K562 (cell line): ENCODE measurements at regions not wholly inside any gene's neighbourhood (a gene's known extent, or its start where the extent isn't known, plus 50 kb on each side); places are given as distances from the start of the nearest gene placed in this dataset.

Experiments
- ATAC-seq: fragments of 200-7000 bp; cut with Tn5 transposase; 3 replicates; pipeline ENCODE4 v1.9.1; 2020; ENCODE audit warnings: moderate library complexity
- BruUV-seq: library from RNA; stranded (reverse); fragments of 400-500 nt; replicated peaks from 2 replicates; lab custom pipeline; 2021; lab: Mats Ljungman, UMichigan
- CTCF ChIA-PET: fragments of 300-600 bp; formaldehyde crosslinking; extraction: SDS; loops from one replicate; lab custom pipeline; 2021; ENCODE audit warnings: low intra/inter-chr PET ratio; lab: Yijun Ruan, JAX
- POLR2A ChIA-PET: fragments of 300-600, 350-650 bp; sonication (Branson Sonifier 250); formaldehyde crosslinking; extraction: SDS; loops from one replicate; lab custom pipeline; 2021; ENCODE audit warnings: antibody characterized with exemption, inconsistent platforms; lab: Yijun Ruan, JAX
- DNase-seq, 4 experiments: peaks; one replicate each; pipeline versions ENCODE4 v3.0.0 to v3.0.0-alpha.2; 2011 to 2018; ENCODE audit warnings: low spot score in 3 of 4, mixed read lengths in 3 of 4; ENCODE audit errors: extremely low read depth in 1 of 4
- FAIRE-seq: peaks from 2 replicates; lab custom pipeline; 2011; peaks lifted over from hg19 to GRCh38; lab: Jason Lieb, UNC
- H2AFZ ChIP-seq: 2 replicates; pipeline ENCODE4 v1.6.0; 2011; ENCODE audit warnings: low read depth, low read length, control low read depth, inconsistent platforms
- H3K27ac ChIP-seq: fragments of 200-600 bp; 3 replicates; pipeline ENCODE4 v1.8.0; 2011; ENCODE audit warnings: low read depth, mild to moderate bottlenecking, control low read depth, inconsistent platforms, low read length, moderate library complexity, mixed read lengths; ENCODE audit errors: extremely low read depth
- H3K27me3 ChIP-seq, 2 experiments: fragments of 300-600 bp in 1 of 2; 2 replicates in 1 of 2; 3 replicates in 1 of 2; pipeline versions ENCODE4 v1.6.0 to v1.8.0; 2011; ENCODE audit warnings: inconsistent platforms in 2 of 2, low read length in 2 of 2, mild to moderate bottlenecking in 1 of 2, mixed read lengths in 1 of 2, moderate library complexity in 1 of 2; ENCODE audit not compliant: control insufficient read depth in 2 of 2, insufficient read depth in 2 of 2
- H3K36me3 ChIP-seq: fragments of 300-600 bp; 3 replicates; pipeline ENCODE4 v1.8.0; 2011; ENCODE audit warnings: mild to moderate bottlenecking, low read length, inconsistent platforms; ENCODE audit not compliant: control insufficient read depth, insufficient read depth
- H3K4me1 ChIP-seq, 2 experiments: fragments of 200-600 bp in 1 of 2; replicated peaks in 1 of 2; 2 replicates in 1 of 2; 3 replicates in 1 of 2; pipeline versions ENCODE4 v1.5.1 to v1.8.0; 2011; ENCODE audit warnings: inconsistent platforms in 2 of 2, low read length in 2 of 2, mild to moderate bottlenecking in 1 of 2, mixed read lengths in 1 of 2, moderate library complexity in 1 of 2; ENCODE audit not compliant: control insufficient read depth in 2 of 2, insufficient read depth in 2 of 2
- H3K4me2 ChIP-seq: 2 replicates; pipeline ENCODE4 v1.6.1; 2011; ENCODE audit warnings: low read length, control low read depth, inconsistent platforms, mixed read lengths; ENCODE audit not compliant: insufficient read depth
- H3K4me3 ChIP-seq: fragments of 200-600 bp; sonication (generic), shearing (Covaris generic); 2 replicates; pipeline ENCODE4 v1.5.1; 2016; ENCODE audit warnings: control low read depth, inconsistent platforms
- H3K79me2 ChIP-seq: fragments of 200-600 bp; 3 replicates; pipeline ENCODE4 v1.8.0; 2011; ENCODE audit warnings: low read length, inconsistent platforms; ENCODE audit not compliant: control insufficient read depth, insufficient read depth
- H3K9ac ChIP-seq, 2 experiments: 2 replicates each; pipeline versions ENCODE4 v1.6.0 to v1.6.1; 2011; ENCODE audit warnings: low read depth in 2 of 2, low read length in 2 of 2, control low read depth in 1 of 2, inconsistent platforms in 1 of 2, mild to moderate bottlenecking in 1 of 2, mixed read lengths in 1 of 2; ENCODE audit not compliant: insufficient read depth in 1 of 2
- H3K9me1 ChIP-seq: one replicate; pipeline ENCODE4 v1.6.0; 2011; ENCODE audit warnings: inconsistent platforms, mild to moderate bottlenecking, low read length, moderate library complexity; ENCODE audit not compliant: control insufficient read depth, insufficient read depth
- H3K9me3 ChIP-seq: replicated peaks from 2 replicates; pipeline ENCODE4 v1.5.1; 2011; ENCODE audit warnings: low read depth, low read length, inconsistent platforms; ENCODE audit not compliant: control insufficient read depth, insufficient read depth
- H4K20me1 ChIP-seq: replicated peaks from 2 replicates; pipeline ENCODE4 v1.6.1; 2011; ENCODE audit warnings: low read length, inconsistent platforms, mixed read lengths; ENCODE audit not compliant: control insufficient read depth, insufficient read depth
- ARID1B ChIP-seq: fragments of 450-650 bp; IDR thresholded peaks from 2 replicates; pipeline ENCODE4 v1.6.1; 2016; ENCODE audit warnings: antibody characterized with exemption, mild to moderate bottlenecking, inconsistent platforms
- BCL6 ChIP-seq: fragments of 250-450 bp; sonication (Bioruptor Pico); IDR thresholded peaks from 2 replicates; pipeline ENCODE4 v1.4.0; 2020
- ELF2 ChIP-seq: fragments of 250-450 bp; sonication (Bioruptor Pico); IDR thresholded peaks from 2 replicates; pipeline ENCODE4 v1.5.0; 2021; ENCODE audit warnings: mild to moderate bottlenecking
- FOS ChIP-seq: IDR thresholded peaks from 3 replicates; pipeline ENCODE4 v1.6.1; 2011; ENCODE audit not compliant: insufficient read length; ENCODE audit errors: extremely low read depth
- NCOR1 ChIP-seq: fragments of 450-650 bp; IDR thresholded peaks from 2 replicates; pipeline ENCODE4 v1.6.1; 2016; ENCODE audit warnings: mild to moderate bottlenecking, moderate library complexity
- SIX5 ChIP-seq, 2 experiments: IDR thresholded peaks; 2 replicates each; pipeline ENCODE4 v1.6.1; 2011; ENCODE audit warnings: low read length in 2 of 2, borderline replicate concordance in 1 of 2, low read depth in 1 of 2, mild to moderate bottlenecking in 1 of 2, moderate library complexity in 1 of 2; ENCODE audit not compliant: insufficient read depth in 1 of 2
- ZNF133 ChIP-seq: fragments of 250-450 bp; sonication (Bioruptor Pico); IDR thresholded peaks from 2 replicates; pipeline ENCODE4 v1.4.0; 2020; ENCODE audit warnings: mild to moderate bottlenecking
- ZNF3 ChIP-seq: fragments of 250-450 bp; sonication (Bioruptor Pico); IDR thresholded peaks from 2 replicates; pipeline ENCODE4 v1.5.0; 2021; ENCODE audit warnings: mild to moderate bottlenecking, moderate library complexity
- ZNF589 ChIP-seq: fragments of 200-800 bp; sonication (Bioruptor generic); IDR thresholded peaks from 2 replicates; pipeline ENCODE4 v1.6.1; 2016; ENCODE audit warnings: low read depth, missing genetic modification characterization, missing compliant biosample characterization
- WGBS: fragments of 100-300 bp; shearing (Covaris generic); methylation state at CpG from one replicate; pipeline ENCODE4 v1.1.6; 2016; ENCODE audit warnings: low coverage, mixed read lengths; ENCODE audit not compliant: insufficient coverage; ENCODE audit errors: missing lambda C conversion rate; 5-methylcytosine and 5-hydroxymethylcytosine counted together
- in situ Hi-C: fragments of 300-500 bp; cut with MboI; formaldehyde crosslinking; loops from 4 replicates; pipeline ENCODE4 v1.15.0; 2018; ENCODE audit warnings: inconsistent platforms, mixed read lengths
- intact Hi-C: fragments of 100-400 bp; cut with micrococcal nuclease; formaldehyde crosslinking; loops from 2 replicates; pipeline ENCODE4 v1.14.2; 2022
- TF ChIP-seq, protein P1 (sequence below): sonication (generic); formaldehyde crosslinking; IDR thresholded peaks from 2 replicates; pipeline ENCODE4 v1.4.0; 2020; ENCODE audit warnings: mild to moderate bottlenecking, missing genetic modification reagents
- TF ChIP-seq, protein P2 (sequence below), 2 experiments: fragments of 450-650 bp; conservative IDR thresholded peaks; 2 replicates each; pipeline ENCODE4 v1.6.1; 2017; ENCODE audit warnings: mild to moderate bottlenecking in 2 of 2, moderate library complexity in 2 of 2
- TF ChIP-seq, protein P3 (sequence below), 3 experiments: fragments of 200-800 bp in 1 of 3; sonication (Bioruptor generic) in 1 of 3; sonication (generic) in 1 of 3; formaldehyde crosslinking in 1 of 3; IDR thresholded peaks; 2 replicates each; pipeline versions ENCODE4 v1.6.1 to v1.8.0; 2016 to 2022; ENCODE audit warnings: mild to moderate bottlenecking in 2 of 3, missing compliant biosample characterization in 2 of 3, missing genetic modification characterization in 2 of 3, missing genetic modification reagents in 1 of 3

DNA sequence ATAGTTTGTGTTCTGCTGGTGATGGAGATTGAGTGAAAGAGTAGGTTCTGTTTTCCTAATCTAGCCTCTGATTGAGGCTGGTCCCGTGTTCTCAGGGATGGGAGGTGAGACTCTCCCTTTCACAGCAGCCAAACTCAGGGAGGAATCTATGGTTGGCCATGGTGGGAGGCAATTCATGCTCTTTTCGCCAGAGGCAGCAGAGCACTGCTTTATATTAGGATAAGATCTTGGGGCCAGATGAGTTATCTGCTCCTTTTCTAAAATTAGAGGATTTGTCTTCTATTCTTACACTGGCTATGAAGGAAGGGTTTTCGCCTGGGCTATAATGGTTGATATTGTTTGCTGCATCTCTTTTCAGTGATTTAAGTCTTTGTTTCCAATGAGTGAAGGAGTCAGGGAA lies 63.9 kb upstream of the NLGN4X start:
- H2AFZ ChIP-seq: no peak overlapping the region
- FAIRE-seq (no peak), DNase-seq (no peak), ATAC-seq (no peak)
- no peaks in the 10 kb centered on the region for H3K9me3 ChIP-seq
- intact Hi-C loops (no loop called here), in situ Hi-C loops (no loop called here)
- H3K4me2 ChIP-seq: no peak overlapping the region
- CTCF ChIA-PET: no interaction called here
- TF ChIP-seq ZNF133 (CRISPR knock-in tag): no peak
- TF ChIP-seq, protein P1, sequence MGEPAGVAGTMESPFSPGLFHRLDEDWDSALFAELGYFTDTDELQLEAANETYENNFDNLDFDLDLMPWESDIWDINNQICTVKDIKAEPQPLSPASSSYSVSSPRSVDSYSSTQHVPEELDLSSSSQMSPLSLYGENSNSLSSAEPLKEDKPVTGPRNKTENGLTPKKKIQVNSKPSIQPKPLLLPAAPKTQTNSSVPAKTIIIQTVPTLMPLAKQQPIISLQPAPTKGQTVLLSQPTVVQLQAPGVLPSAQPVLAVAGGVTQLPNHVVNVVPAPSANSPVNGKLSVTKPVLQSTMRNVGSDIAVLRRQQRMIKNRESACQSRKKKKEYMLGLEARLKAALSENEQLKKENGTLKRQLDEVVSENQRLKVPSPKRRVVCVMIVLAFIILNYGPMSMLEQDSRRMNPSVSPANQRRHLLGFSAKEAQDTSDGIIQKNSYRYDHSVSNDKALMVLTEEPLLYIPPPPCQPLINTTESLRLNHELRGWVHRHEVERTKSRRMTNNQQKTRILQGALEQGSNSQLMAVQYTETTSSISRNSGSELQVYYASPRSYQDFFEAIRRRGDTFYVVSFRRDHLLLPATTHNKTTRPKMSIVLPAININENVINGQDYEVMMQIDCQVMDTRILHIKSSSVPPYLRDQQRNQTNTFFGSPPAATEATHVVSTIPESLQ (CRISPR knock-in tag): no peak
- BruUV-seq: no TSS peak
- POLR2A ChIA-PET: no interaction called here
- H3K4me3 ChIP-seq: no peak overlapping the region
- no peak overlapping the region for H3K27ac ChIP-seq
- H3K79me2 ChIP-seq: no peaks in the 10 kb centered on the region
- H4K20me1 ChIP-seq: no peaks in the 10 kb centered on the region
- H3K27me3 ChIP-seq: no peaks in the 10 kb centered on the region
- H3K36me3 ChIP-seq: no peaks in the 10 kb centered on the region
- 0% methylated on average over 3 of the region's 3 CpGs for WGBS
- H3K9me1 ChIP-seq: no peaks in the 10 kb centered on the region
- no peaks in the 10 kb centered on the region for H3K4me1 ChIP-seq
- H3K9ac ChIP-seq: no peak overlapping the region

DNA sequence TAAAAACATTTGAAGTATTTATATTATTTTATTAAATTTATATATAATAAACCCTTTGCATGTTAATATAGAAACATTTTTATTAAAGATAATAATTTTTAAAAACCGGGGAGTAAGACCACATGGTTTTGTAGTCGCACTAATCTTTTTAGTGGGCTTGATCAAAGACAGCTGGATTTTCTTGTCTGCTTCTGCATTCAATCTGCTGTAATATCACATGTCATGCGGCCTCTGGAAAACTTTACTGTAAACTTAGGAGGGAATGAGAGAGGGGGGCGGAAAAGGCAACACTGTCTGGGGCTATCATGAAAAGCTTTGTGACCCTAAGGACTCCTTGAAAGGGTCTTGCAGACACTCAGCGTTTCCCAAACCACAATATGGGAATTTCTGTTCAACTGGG lies 62.8 kb upstream of the NLGN4X start:
- FAIRE-seq (no peak), DNase-seq (no peak), ATAC-seq (no peak)
- Histone ChIP-seq H3K9me3 (no peaks in the 10 kb centered on the region), H3K27me3 (no peaks in the 10 kb centered on the region), H4K20me1 (no peaks in the 10 kb centered on the region), H3K36me3 (no peaks in the 10 kb centered on the region), H3K4me3 (no peak overlapping the region), H3K9me1 (no peaks in the 10 kb centered on the region), H3K4me2 (no peak overlapping the region), H3K4me1 (no peaks in the 10 kb centered on the region), H3K9ac (no peak overlapping the region), H3K79me2 (no peaks in the 10 kb centered on the region), H3K27ac (no peak overlapping the region), H2AFZ (no peak overlapping the region)
- intact Hi-C loops: no loop called here
- BruUV-seq: no TSS peak
- 0% methylated on average over 4 of the region's 5 CpGs for WGBS
- POLR2A ChIA-PET: no interaction called here
- in situ Hi-C loops: no loop called here
- CTCF ChIA-PET: no interaction called here
- TF ChIP-seq ZNF589 (CRISPR knock-in tag): no peak
- TF ChIP-seq BCL6 (CRISPR knock-in tag): no peak
- no peak for TF ChIP-seq ARID1B
- no peak for TF ChIP-seq FOS
- TF ChIP-seq, protein P2, sequence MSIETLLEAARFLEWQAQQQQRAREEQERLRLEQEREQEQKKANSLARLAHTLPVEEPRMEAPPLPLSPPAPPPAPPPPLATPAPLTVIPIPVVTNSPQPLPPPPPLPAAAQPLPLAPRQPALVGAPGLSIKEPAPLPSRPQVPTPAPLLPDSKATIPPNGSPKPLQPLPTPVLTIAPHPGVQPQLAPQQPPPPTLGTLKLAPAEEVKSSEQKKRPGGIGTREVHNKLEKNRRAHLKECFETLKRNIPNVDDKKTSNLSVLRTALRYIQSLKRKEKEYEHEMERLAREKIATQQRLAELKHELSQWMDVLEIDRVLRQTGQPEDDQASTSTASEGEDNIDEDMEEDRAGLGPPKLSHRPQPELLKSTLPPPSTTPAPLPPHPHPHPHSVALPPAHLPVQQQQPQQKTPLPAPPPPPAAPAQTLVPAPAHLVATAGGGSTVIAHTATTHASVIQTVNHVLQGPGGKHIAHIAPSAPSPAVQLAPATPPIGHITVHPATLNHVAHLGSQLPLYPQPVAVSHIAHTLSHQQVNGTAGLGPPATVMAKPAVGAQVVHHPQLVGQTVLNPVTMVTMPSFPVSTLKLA (conservative IDR thresholded peaks at IDR 0.05): no peak
- no peak for TF ChIP-seq NCOR1
- no peak for TF ChIP-seq SIX5 (IDR thresholded peaks at IDR 0.05; ENCODE audit: borderline replicate concordance in 1 of 2, insufficient read depth in 1 of 2, low read depth in 1 of 2, low read length in 2 of 2)
- no peak for TF ChIP-seq ELF2 (CRISPR knock-in tag)
- TF ChIP-seq, protein P3, sequence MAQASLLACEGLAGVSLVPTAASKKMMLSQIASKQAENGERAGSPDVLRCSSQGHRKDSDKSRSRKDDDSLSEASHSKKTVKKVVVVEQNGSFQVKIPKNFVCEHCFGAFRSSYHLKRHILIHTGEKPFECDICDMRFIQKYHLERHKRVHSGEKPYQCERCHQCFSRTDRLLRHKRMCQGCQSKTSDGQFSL (CRISPR knock-in tag; IDR thresholded peaks at IDR 0.05): no peak
- TF ChIP-seq, protein P3 (tag; IDR thresholded peaks at IDR 0.05): no peak
- TF ChIP-seq ZNF3: no peak
